ENCODE measurements at regions not wholly inside any gene's neighbourhood (a gene's known extent, or its start where the extent isn't known, plus 50 kb on each side); places are given as distances from the start of the nearest gene placed in this dataset.
A peak's percentile ranks its signal among the peaks of the same experiment; 100 is the strongest.

GRCh38 chr9:86470326-86470725, 116.1 kb upstream of the TUT7 start:
- no peak for DNase-seq

- no peak for DNase-seq
These were observed 115.5 kb upstream of the TUT7 start for GRCh38 chr9:86469476-86470250.

DNA sequence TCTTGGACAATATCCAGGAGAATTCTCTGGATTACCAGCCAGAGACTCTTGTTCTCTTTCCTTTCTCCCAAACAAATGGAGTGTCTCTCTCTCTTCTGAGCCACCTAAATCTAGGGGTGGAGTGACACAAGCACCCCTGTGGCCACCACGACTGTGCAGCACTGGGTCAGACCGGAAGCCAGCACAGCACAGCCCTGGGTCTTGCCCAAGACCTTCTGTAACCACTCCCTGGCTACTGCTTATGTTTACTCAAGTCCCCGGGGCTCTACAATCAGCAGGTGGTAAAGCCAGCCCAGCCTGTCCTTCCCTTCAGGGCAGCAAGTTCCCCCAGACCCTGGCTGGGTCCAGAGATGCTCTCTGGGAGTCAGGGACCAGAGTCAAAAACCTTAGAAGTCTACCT, 110.0 kb upstream of the TUT7 start:
- DNase-seq: no peak

DNA sequence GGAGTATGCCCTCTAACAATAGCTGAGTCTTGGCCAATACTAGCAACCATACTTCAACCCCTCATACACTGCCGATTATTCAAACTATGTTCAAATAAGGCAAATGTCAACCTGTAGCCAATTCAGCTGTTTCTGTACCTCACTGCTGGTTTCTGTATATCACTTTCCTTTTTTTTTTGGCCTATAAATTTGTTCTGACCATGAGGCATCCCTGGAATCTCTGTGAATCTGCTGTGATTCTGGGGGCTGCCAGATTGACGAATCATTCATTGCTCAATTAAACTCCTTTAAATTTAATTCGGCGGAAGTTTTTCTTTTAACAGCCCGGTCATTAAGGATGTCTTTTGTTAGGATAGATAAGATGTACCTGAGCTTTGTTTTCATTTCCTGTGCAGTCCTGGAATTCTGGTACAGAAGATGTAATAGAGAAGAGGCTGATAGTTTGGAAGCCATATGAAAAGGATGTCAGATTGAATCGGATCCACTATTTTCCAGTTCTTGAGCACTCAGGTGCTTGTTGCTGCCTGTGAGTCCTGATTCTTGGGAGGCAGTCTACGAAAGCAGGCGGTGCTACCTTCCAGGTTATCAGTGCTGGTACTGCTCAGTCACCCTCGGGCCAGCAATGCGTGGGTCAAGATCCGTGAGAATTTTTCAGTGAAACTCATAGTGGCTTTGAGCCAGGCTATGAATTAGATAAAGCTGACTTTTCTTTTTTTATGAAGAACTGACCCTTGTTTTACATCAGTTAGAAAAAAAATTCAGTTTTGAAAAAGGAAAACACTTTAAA, 106.2 kb upstream of the TUT7 start:
- no peak for DNase-seq

- DNase-seq: no peak
These were observed 105.5 kb upstream of the TUT7 start for GRCh38 chr9:86459599-86460155.

GRCh38 chr9:86459191-86459590, 105.0 kb upstream of the TUT7 start:
- DNase-seq: no peak

DNA sequence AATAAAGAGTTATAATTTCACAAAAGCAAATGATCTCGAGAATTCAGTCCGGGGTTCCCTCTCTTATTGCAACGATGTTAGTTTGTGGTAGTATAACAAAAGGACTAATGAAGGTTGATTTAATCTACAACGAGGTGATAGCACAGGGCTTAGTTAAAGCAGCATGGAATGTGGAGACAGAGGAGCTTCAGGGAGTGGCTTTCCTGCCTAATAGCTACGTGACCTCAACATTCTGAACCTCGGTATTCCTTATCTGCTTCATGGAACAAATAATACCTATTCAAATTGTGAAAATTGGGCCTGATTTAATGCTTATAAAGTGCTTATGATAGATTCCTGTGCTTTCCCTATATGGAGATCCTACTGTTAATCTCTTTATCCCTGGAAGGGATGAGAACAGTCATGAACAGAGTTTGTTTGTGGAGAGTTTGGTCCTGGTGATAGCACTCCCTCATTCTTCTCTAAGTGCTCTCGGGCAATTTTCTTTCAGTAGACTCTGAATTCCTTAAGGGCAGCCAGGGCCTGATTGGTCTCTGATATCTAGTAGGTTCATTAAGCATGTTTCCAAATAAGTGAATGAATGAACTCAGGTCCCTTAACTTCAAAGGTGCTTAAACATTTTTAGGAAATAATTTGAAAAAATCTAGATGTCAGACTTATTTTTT, 104.1 kb upstream of the TUT7 start:
- DNase-seq: no peak

GRCh38 chr9:86456416-86456815, 102.2 kb upstream of the TUT7 start:
- no peak for DNase-seq

DNA sequence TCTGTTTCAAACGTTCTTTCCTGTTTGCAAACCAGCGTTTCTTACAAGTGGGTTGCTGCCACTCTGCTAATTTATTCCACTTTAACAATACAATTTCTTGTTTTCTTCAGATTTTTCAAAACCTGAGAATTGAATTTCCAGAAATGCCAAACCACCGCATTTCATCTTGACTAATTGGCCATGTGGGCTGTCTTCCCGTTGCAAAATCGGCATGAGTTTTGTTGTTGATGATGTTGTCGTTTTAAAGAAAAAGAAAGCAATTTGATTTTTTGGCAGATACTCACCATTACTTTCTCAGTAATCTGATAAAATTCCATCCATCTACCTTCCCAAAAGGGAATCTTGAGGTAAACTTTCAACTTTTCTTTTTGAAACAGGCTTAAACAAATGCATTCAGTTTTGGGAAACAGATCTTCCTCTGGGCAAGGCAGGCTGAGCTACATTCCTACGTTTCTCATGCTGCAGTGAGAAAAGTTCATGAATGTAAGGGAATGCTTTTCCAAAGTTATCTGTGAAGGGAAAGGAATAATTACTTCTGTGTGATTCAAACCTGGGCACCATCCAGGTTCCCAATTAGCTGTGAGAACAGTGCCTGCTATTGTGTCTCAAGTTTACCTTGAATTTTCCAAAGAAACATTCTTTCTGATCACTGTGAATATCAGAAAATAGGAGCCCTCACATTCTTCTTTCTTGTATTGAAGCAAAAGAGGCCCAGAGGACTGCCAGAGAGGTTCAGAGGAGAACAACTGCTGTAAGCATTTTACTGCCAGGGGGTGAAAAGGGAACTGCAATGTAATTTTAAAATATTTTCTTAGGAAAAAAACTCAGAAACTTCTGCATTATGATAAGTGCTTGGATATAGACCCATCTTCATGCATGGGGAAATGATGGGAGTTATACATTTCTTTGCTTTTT, 100.7 kb upstream of the TUT7 start:
- peak; percentile 11 for DNase-seq

GRCh38 chr9:86452201-86452828, 98.1 kb upstream of the TUT7 start:
- DNase-seq: no peak

DNA sequence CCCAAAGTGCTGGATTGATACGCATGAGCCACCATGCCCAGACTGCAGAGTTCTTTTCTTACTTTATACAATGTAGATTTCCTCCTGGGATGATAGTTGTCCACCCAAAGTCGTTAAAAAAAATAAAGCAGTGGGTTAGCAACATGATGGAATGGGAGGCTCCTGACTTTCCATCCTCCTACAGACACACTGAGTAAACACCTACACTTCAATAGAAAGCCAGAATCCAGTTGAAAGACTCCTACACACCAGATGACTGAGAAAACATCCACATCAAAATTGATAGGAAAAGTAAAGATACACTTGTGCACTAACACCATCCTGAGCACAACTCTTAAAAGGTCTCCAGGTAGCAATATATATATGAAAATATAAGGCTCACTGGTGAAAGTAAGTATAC, 95.0 kb upstream of the TUT7 start:
- DNase-seq: no peak

- DNase-seq: no peak
These were observed 91.5 kb upstream of the TUT7 start for GRCh38 chr9:86445671-86446070.

- no peak for DNase-seq
These were observed 89.8 kb upstream of the TUT7 start for GRCh38 chr9:86443992-86444391.

DNA sequence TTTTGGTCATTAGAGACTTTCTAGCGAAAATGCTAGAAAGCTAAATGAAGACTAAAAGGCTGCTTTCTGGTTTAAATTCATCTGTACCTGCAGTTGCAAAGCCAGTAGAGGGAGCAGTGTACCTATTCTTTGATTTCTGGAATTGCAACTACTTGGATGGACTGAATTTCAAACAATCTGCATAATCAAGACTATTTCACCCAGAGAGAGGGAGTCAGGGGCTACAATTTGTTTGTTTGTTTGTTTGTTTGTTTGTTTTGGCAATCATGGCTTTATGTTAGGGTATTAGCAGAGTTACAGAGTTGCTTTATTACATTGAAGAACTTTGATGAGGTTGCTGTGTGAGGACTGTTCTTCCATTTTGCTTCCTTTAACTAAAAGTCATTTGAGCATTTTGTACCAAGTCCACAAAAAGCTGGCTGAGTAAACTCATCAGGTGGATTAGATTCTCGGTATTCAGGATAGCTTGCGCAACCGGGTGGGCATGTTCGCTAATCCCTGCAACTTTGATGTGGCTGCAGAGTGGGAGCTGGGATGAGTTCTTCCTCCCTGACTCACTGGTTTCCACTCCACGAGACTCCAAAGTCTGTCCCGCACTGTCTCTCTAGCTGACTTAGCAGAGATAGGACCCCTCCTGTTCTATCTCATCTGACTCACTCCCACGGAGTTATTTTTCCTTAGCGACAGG, 80.0 kb upstream of the TUT7 start:
- no peak for DNase-seq

- DNase-seq: no peak
These were observed 70.2 kb upstream of the TUT7 start for GRCh38 chr9:86424251-86424891.

DNA sequence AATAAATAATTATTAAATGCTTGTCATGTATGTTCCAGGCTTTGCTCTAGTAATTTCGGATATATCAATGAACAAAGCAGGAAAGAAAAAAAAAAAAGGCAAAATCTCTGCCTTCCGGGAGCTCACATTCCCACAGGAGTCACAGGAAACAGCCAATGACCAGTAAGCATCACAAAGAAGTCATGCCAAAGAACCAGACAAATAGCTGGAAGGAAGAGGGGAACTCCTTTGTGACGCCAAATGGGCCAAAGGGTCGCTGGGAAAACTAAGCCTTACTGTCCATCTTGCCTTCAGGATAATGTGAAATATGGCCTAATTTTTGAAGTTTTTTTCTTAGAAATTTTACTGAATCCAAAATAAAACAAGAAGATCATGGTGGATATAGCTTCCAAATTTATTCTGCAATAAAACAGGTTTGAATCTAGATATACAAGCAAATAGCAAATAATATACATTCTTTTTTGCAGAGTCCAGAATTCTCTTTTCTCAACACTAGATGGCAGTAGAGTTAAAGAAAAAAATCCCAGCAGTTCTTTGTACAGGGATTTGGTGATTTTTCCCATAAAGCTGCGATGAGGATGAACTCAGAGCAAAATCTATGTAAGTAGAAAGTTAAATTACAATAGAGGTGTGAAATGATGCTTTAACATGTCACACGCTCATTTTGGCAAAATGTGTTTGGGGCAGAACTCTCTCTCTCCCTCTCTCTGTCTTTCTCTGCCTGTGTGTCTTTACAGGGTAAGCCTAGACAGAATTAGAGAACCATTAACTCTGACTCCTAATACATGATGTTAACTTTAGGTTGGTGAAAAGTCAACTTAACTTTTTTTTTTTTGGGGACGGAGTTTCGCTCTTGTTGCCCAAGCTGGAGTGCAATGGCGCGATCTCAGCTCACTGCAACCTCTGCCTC, 60.0 kb upstream of the TUT7 start:
- no peak for DNase-seq

DNA sequence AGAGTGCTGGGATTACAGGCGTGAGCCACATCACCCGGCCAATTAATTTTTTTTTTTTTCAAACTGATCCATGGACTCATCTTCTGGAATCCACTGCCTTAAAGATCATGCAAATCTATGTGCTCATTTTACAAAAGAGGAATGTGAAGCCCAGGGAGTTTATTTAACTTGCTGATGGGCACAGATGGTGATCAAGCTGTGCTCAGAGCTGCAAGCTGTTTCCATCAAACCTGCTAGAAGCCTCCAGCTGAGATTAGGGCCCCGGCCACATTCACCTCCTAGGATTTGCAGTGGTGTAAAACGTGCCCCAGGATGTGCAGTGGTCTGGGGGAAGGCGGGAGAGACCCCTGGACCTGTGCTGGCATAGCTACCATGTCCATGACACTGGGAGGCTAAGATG, 56.1 kb upstream of the TUT7 start:
- no peak for DNase-seq

- DNase-seq: no peak
These were observed 53.9 kb upstream of the TUT7 start for GRCh38 chr9:86408121-86408520.

DNA sequence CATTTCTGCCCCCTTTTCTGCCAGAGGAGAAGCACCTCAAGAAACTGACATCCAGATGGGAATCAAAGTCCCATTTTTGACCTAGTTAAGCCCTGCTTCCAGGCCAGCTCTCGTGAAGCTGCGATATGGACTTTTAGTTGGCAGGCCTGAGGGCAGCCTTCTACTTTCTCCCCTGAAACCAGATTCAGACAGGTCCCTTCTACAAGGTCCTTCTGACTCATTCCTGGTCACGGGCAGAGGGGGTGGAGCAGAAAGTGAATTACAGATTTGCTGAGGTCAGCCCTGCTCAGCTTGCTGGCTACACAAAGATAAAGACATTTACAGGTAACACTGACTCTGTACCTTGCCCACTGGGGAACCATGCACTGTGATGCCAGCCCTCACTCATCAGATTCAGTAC, 52.8 kb upstream of the TUT7 start:
- DNase-seq: no peak

GRCh38 chr9:86406366-86406765, 52.2 kb upstream of the TUT7 start:
- DNase-seq: no peak
